GM19023 (cell line): ENCODE measurements at regions not wholly inside any gene's neighbourhood (a gene's known extent, or its start where the extent isn't known, plus 50 kb on each side); places are given as distances from the start of the nearest gene placed in this dataset.
A peak's percentile ranks its signal among the peaks of the same experiment; 100 is the strongest.

Source experiments
- ATAC-seq: cut with Tn5 transposase; IDR thresholded peaks from one replicate; pipeline ENCODE4 v1.9.1; 2021; ENCODE audit warnings: mild to moderate bottlenecking, moderate library complexity; ENCODE audit not compliant: unreplicated experiment

DNA sequence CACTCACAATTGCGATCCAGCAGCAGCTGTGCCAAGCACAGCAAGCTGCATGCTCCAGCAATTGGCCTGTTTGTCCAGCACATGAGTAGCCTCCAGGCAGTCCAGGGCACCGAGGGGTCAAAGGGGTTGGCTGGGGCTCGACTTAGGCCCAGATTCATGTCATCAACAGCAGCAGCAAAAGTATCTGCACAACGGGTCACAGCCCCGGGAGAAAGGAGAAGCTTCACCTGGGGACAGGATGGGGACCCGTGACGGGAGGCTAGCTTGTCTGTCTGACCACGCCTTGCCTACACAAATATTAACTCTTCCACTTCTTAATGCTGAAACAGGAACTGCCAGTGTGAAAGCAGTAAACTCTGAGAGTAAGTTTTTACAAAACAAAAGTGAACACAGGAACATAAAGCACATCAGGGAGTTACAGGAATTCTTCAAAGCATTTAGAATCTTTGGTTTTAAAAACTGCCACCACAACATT, 191.2 kb downstream of the PIK3R1 start:
- ATAC-seq, result peak; percentile 90

DNA sequence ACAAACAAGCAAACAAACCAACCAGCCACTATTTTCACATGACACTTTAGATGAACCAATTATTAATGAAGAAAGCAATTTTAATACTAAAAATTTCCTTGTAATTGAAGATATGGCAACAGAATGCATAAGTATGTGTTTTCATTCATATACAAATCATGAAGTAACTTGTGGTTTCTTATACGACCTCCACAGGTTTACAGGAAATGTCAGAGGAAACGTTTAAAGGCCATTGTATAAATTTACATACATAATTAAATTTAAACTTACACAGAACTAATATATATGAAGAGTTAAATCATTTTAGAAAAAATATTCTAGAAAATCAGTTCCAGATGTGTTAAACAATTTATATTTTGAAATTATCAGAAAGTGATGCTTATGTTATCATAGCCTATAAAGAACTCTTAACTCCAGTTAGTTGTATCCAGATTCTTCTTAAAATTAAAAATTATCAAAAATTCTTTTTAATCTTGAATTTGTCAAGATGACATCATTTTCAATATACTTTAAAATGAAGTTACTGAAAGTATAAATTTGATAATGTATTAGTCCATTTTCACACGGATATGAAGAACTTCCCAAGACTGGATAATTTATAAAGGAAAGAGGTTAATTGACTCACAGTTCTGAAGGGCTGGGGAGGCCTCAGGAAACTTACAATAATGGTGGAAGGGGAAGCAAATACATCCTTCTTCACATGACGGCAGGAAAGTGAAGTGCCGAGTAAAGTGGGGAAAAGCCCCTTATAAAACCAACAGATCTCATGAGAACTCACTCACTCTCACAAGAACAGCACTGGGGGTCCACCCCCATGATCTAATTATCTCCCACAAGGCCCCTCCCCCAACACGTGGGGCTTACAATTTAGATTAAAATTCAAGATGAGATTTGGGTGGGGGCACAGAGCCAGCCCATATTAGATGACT, 192.0 kb downstream of the PIK3R1 start:
- no peak for ATAC-seq

DNA sequence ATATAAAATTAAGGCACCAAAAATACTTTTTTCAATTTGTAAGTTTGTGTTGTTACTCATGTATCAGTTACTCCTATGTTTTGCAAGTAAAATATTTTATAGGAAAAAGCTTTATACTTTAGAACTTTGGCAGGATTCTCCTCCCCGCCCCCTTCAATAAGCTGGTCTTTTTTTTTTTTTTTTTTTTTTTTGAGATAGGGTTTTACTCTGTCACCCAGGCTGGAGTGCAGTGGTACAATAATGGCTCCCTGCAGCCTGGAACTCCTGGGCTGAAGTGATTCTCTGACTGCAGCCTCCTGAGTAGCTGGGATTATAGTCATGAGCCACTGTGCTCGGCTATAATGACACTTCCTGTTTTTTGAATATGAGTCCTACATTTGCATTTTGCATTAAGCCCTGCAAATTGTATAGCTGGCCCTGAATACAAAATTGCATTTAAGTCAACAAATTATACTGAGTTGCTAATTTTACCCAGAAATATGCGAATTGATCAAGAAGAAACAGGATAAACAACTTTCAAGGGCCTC, 192.9 kb downstream of the PIK3R1 start:
- no peak for ATAC-seq

DNA sequence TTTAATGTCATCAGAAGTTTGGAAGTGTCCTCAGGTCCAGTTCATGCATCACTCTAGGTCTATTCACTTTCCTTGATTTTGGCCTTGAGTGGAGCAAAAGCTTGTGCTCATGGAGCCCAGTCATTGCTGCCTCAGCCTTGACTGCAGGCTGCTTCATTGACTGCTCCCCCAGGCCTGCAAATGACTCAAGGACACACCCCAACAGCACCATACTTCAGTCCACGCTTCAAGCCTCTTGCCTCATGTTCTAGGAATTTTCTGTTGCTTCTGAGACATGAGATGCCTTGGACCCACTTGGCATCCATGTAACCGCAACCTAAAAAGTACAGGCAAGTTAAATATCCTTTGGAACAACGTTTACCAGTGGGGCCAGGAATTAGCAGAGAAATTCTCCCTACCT, 193.7 kb downstream of the PIK3R1 start:
- ATAC-seq, result no peak

DNA sequence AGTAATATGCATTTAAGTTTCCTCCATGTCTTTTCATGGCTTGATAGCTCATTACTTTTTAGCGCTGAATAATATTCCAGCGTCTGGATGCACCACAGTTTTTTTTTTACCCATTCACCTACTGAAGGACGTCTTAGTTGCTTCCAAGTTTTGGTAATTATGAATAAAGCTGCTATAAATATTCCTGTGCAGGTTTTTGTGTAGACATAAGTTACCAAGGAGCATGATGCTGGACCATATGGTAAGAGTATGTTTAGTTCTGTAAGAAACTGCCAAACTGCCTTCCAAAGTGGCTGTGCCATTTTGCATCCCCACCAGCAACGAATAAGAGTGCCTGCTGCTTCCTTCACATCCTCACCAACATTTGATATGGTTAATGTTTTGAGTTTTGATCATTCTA, 195.6 kb downstream of the PIK3R1 start:
- ATAC-seq, result no peak

DNA sequence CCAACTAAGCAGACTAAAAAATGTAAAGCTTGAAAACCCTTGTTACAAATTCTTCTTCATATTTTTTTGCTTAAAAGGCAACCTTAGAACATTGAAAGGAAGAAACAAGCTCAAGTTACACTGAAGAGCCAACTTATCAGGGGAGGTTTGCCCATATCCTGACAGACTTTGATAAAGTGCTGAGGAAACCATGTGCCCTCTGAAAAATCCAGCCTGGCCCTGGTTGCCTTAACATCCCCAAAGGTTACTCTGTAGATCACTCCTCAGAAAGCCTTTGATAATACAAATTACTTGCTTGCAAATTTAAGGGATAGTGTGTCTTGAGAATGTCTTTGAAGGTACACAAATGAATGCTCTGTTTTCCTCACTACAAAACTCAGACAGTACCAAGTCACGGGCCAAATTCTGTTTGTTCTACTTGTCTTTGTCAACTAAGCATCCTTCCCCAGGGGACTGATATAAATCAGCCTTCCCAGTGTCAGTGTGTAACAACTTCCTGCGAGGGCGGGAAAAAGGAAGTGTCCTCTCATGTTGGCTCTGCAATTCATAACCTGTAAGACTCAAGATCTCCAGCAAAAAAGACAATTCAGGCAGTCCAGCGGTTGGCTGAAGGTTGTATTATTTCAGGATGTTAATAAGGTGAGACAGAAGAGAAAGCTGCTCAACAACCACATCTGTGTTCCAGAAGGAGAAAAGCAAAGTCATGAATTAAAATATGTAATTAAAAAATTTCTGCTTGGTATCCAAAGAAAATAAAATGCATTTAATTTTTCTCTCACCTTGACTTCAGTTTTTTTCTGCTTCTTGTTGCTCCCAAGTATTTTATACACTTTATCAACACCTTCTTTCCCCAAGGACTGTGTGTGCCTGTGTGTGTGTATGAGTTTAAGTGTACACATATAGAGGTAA, 199.9 kb downstream of the PIK3R1 start:
- ATAC-seq, result no peak

DNA sequence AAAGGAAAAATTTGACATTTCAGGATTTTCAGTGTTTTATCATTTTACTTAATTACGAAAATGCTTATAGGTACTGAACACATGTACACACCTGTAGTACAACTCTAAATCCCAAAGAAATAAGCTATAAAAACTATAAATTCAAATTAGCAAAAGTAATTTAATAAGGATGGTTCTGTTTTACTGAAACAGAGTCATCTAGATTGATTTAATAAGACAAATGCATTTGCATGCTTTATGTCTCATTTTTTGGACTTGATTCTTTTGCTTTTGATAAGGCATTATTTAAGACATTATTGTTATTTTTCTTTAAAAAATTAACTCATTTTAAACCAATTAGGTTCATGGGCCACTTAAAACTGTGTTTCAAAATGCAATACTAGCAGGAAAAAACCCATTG, 201.2 kb downstream of the PIK3R1 start:
- no peak for ATAC-seq

DNA sequence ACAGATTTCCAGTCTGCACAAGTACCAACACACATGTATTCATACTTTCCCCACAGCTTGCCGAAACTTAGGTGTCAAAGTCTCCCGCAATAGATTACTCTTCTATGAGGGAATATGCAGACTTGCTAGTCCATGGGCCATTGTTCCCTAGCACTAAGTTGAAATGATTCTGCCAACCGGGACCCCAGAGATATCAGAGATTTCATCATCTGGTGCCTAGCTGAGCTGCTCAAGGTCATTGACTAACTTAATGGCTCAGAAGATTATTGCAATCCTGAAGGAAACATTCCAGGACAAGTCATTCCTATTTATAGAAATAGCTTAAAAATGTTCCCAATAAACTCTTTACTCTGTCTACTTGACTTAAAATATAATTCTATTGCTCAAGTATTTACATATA, 202.6 kb downstream of the PIK3R1 start:
- no peak for ATAC-seq

DNA sequence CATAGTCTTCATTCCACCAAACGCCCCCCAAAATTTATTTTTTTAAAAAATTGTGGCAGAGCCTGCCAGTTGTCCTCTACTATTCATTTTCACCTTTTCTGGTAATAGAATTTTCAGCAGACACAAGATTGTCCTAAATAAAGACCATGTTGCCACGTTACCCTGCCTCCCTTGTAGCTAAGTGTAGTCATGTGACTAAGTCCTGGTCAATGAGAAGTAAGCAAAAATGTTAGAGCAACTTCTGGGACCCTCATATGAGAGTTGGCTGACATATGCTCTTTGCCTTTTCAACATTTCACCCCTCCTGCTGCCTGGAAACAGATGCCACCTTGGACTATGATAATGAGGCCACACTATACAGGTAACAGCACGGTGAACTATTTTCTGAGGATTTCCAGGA, 203.1 kb downstream of the PIK3R1 start:
- no peak for ATAC-seq

DNA sequence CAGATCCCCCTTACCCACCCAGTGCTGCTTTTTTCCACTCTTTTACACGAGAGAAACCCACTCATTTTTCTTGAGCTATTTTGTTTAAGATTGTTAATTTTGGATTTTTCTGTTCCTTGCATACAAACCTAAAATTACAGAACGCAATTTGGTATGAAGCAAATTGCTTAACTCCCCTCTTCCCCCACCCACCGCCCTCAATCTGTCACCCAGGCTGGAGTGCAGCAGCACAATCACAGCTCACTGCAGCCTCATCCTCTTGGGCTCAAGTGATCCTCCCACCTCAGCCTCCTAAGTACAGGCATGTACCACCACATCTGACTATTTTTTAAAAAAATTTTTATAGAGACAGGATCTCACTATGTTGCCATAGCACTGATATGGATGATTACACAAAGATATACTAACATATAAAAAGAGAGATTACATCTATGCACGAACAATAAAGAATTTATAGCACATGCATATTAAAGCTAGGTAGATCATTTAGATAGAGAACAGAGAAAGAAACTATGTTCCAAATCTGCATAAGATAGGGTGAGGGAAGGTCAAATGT, 203.6 kb downstream of the PIK3R1 start:
- no peak for ATAC-seq

DNA sequence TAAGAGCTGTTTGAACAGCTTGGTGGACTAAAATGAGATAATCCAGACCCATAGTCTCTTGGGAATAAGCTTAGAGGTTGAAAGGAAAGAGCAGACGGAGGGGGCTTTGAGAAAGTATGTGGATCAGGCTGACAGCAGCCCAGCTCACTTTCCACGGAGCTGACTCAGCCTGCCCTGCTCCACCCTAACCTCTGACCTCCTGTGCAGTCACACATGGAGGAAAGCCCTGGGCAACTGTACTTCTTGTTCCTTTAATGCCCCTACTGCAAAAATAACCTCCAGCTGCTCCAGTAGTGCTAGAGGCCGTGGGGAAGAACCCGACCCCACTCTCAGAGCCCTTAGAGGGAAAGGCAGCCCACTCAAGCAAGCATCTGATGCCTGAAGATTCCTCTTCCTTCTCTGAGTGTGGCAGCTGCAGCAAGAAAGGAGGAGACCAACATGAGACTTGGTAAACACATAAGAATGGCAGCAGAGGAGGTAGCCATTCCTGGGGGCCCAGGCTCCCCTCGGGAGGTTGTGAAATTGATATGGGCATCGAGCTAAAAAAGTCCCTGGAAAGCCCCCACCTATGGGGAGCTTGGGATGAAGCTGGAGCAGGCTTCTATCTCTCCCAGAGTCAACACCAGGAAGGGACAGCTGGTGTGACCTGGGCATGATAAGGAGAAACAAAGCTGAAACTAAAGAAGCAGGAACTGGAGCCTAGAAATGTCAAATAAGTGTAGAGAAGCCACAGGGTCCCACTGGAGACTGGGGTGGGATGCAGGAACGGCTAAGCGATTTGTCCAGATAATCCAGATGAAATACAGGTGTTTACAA, 204.3 kb downstream of the PIK3R1 start:
- ATAC-seq, result no peak

DNA sequence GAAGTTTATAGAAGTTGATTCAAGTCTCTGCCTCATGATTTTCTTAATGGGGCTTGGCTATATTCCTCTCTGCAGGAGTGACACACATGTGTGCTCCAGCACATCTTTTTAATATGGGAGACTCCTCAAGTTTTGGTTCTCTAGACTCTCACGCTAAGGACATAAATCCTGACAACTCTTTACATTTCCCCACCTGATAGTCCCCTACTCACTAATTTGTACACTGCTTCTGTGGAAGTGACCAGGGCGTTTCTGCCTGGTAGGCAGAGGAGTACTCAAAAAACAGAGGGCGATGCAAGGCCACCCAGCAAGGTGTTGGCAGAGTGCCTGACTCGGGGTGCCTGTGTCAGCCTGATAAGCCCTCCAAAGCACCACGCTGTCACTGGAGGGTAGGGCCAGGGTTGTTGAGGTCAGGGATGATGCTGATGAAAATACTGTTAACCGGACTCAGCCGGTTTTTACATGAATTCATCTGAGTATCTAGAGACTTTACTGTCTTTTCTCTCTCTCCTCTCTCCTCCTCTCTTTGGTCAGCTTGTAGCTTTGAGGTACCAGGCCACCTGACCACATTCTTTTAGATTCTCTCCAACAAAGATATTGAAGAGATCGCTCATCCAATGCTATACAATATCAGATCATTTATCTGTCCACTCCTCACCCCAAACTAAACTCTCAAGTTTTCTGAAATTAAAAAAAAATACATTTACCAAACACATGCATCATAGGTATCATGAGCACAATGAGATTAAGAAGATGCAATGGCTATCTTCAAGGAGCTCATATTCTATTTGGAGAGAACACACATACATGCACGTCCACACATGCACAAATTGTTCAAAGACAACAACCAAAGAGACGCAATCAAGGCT, 205.2 kb downstream of the PIK3R1 start:
- no peak for ATAC-seq

DNA sequence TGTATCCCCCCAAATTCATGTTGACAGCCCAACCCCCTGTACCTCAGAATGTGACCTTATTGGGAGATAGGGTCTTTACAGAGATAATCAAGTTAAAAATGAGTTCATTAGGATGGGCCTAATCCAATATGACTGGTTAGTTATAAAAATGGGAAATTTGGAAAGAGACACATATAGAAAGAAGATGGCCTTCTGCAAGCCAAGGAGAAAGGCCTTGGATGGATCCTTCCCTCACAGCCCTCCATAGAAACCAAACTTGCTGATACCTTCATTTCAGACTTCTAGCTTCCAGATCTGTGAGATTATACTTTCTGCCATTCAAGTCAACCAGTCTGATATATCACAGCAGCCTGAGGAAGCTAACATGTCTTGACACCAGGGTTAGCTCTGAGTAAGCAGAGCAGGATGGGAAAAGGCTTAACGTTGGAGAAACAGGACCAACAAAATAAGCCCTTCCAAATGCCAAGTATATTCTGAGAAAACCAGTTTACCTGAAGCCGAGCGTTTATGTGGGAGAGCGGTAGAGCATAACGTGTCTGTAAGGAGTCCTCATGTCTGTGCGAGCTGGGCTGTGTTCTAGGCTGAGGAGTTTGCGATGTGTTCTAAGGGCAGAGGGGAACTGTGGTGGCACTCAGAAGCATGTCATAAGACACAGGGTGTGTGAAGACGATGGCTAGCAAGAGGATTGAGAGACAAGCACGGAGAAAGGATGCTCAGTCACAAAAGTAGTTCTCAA, 206.1 kb downstream of the PIK3R1 start:
- no peak for ATAC-seq

DNA sequence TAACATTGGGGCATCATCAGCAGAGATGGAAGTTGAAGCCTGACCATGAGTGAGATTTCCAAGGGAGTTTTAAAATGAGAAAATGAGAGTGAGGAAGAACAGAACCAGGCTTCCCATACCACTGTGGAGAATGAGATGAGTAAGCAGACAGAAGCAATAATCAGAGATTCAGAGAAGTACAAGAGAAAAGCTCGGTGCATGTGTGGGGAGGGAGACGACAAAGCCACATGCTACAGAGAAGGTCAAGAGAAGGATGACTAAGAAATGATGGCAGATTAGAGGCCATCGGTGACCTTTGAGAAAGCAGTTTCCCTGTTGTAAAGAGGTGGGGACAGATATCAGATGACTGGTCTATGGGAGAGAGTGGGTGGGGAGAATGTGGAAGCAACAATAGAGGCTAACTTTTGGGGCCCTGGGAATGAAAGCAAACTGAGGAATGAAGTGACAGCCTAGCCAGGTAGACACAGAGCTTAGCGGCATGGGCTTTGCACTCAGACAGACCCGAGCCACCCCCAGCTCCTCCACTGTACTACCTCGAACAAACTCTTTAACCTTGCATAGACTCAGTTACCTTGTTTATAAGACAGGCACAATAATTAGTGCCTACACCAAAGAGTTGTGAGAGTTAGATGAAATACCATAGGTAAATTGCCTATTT, 207.7 kb downstream of the PIK3R1 start:
- ATAC-seq, result peak; percentile 49

DNA sequence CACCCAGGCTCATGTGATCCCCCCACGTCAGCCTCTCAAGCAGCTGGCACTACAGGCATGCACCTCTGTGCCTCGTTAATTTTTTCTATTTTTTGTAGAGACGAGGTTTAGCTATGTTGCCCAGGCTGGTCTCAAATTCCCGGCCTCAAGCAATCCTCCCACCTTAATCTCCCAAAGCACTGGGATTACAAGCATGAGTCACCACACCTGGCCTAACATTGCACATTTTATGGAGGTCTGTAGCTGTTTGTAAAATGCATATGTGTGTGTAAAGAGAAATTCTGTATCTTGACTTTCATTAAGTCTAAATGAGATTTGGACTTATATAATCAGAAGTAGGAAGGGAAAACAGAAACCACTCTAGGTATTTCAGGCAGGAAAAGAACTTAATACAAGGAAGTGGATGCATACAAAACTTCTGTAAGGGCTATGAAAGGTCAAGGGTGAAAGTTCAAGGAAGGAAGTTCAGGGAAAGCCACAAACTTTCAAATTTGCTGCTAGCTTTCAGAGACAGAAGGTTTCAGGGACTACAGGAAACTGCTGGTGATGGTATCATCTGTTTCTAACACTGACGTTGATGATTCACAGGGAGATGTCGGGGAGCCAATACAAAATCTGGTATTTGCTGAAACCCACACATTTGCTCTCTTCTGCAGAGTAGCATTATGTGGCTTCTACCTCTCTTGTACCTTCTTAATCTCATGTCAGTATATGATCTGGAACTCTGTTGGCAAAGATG, 209.4 kb downstream of the PIK3R1 start:
- ATAC-seq, result peak; percentile 72

DNA sequence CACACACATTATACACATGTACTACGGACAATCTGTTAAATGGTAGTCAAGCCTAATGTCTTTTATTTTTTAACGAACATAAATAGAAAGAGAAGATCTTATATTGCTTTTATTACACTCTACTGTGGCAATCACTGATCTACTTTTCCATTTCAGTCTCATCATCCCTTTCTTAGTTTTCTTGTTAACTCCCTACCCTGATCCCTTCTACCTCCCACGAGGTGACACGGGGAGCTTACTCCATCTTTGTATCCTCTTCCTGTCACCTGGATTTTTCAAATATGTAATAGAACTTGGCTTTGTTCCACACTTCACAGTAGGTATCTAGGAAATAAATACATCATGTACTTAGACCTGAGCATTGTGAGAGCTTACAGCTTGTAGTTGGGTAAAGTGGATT, 211.0 kb downstream of the PIK3R1 start:
- no peak for ATAC-seq

DNA sequence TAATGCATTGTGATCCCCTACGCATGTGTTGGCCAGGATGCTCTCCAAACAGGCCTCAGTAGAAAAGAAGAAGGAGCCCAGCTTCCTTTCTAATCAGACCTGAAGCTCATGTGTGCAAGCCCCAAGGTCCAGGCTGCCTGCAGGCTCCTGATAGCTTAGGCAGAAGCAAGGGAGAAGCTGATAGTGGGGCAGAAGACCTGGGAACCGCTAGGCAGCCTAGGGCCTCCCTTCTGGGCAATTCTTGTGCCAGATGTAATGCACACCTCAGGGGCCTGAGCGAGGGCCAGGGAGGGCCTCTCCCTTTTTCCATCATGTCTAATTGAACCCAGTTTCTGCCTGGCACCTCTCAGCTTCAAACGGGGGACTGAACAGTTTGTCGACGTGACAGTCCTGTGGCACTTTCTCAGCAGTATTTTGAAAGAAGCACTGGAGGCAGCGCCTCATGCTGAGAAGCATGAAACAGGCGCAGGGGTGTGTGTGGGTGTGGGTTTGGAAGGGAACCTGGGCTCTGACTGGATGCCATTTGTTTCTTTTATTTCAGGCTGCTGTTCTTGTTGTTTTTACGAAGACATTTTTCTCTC, 212.8 kb downstream of the PIK3R1 start:
- no peak for ATAC-seq
